IMR-90 (cell line): ENCODE measurements at regions not wholly inside any gene's neighbourhood (a gene's known extent, or its start where the extent isn't known, plus 50 kb on each side); places are given as distances from the start of the nearest gene placed in this dataset.

Source experiments
- BHLHE40 ChIP-seq: fragments of 150-350 bp; IDR thresholded peaks from 2 replicates; pipeline ENCODE4 v1.6.1; 2016; ENCODE audit warnings: mild to moderate bottlenecking, low read depth, low read length
- CEBPB ChIP-seq: IDR thresholded peaks from 2 replicates; pipeline ENCODE4 v1.6.1; 2012; ENCODE audit warnings: low read depth, low read length, improper control_type of control experiment
- FOS ChIP-seq: fragments of 150-350 bp; IDR thresholded peaks from 2 replicates; pipeline ENCODE4 v1.6.1; 2016; ENCODE audit warnings: low read depth, low read length
- MAFK ChIP-seq: IDR thresholded peaks from 2 replicates; pipeline ENCODE4 v1.6.1; 2012; ENCODE audit warnings: low read depth, low read length, improper control_type of control experiment
- MAZ ChIP-seq: IDR thresholded peaks from 2 replicates; pipeline ENCODE4 v1.6.1; 2012; ENCODE audit warnings: low read depth, mild to moderate bottlenecking, low read length, improper control_type of control experiment, moderate library complexity, borderline replicate concordance
- MXI1 ChIP-seq: IDR thresholded peaks from 2 replicates; pipeline ENCODE4 v1.6.1; 2012; ENCODE audit warnings: low read depth, mild to moderate bottlenecking, low read length, moderate library complexity, borderline replicate concordance
- NFE2L2 ChIP-seq: fragments of 150-350 bp; IDR thresholded peaks from 2 replicates; pipeline ENCODE4 v1.6.1; 2016; ENCODE audit warnings: low read depth, mild to moderate bottlenecking, low read length
- POLR2A ChIP-seq: IDR thresholded peaks from 2 replicates; pipeline ENCODE4 v1.6.1; 2012; ENCODE audit warnings: mild to moderate bottlenecking, low read depth, low read length
- RAD21 ChIP-seq: IDR thresholded peaks from 2 replicates; pipeline ENCODE4 v1.6.1; 2012; ENCODE audit warnings: low read length, improper control_type of control experiment
- RCOR1 ChIP-seq: IDR thresholded peaks from 2 replicates; pipeline ENCODE4 v1.6.1; 2012; ENCODE audit warnings: mild to moderate bottlenecking, low read length, improper control_type of control experiment; ENCODE audit not compliant: insufficient replicate concordance
- RFX5 ChIP-seq: IDR thresholded peaks from 2 replicates; pipeline ENCODE4 v1.8.0; 2012; ENCODE audit warnings: low read depth, mild to moderate bottlenecking, low read length, moderate library complexity
- SMC3 ChIP-seq: fragments of 150-350 bp; IDR thresholded peaks from 2 replicates; pipeline ENCODE4 v1.6.1; 2016; ENCODE audit warnings: low read depth, mild to moderate bottlenecking, antibody characterized with exemption, low read length, moderate library complexity
- TF ChIP-seq, protein P1 (sequence below): conservative IDR thresholded peaks from 2 replicates; pipeline ENCODE4 v1.5.1; 2012; ENCODE audit warnings: mild to moderate bottlenecking, low read depth, low read length, improper control_type of control experiment
- TF ChIP-seq, protein P2 (sequence below): fragments of 150-350 bp; IDR thresholded peaks from 2 replicates; pipeline ENCODE4 v1.6.1; 2017; ENCODE audit warnings: mild to moderate bottlenecking, antibody characterized with exemption, low read length, low read depth

DNA sequence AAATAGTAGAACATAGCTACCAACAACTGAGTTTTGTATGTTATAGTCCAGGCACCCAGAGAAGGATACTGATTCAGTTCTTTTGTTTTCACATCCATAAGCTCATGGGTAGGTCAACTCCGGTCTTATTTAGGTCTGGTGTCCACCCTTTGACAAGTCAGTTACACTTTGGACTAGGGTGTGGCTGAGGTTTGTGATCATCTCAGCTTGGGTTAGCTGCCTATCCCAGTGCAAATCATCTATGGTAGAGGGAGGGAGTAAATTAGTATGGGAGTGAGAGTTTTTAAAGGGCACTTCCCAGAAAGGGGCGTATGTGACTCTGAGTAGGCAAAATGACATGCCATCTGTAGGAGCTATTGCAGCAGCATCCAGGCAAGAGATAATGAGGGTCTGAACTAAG is 66.1 kb downstream of the TANC2 start:
- TF ChIP-seq, protein P1, sequence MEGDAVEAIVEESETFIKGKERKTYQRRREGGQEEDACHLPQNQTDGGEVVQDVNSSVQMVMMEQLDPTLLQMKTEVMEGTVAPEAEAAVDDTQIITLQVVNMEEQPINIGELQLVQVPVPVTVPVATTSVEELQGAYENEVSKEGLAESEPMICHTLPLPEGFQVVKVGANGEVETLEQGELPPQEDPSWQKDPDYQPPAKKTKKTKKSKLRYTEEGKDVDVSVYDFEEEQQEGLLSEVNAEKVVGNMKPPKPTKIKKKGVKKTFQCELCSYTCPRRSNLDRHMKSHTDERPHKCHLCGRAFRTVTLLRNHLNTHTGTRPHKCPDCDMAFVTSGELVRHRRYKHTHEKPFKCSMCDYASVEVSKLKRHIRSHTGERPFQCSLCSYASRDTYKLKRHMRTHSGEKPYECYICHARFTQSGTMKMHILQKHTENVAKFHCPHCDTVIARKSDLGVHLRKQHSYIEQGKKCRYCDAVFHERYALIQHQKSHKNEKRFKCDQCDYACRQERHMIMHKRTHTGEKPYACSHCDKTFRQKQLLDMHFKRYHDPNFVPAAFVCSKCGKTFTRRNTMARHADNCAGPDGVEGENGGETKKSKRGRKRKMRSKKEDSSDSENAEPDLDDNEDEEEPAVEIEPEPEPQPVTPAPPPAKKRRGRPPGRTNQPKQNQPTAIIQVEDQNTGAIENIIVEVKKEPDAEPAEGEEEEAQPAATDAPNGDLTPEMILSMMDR, result no peak
- TF ChIP-seq RAD21, result no peak
- no peak for TF ChIP-seq POLR2A
- TF ChIP-seq, protein P2, sequence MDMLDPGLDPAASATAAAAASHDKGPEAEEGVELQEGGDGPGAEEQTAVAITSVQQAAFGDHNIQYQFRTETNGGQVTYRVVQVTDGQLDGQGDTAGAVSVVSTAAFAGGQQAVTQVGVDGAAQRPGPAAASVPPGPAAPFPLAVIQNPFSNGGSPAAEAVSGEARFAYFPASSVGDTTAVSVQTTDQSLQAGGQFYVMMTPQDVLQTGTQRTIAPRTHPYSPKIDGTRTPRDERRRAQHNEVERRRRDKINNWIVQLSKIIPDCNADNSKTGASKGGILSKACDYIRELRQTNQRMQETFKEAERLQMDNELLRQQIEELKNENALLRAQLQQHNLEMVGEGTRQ, result no peak
- TF ChIP-seq SMC3, result no peak
- no peak for TF ChIP-seq MXI1
- TF ChIP-seq MAFK, result no peak
- no peak for TF ChIP-seq NFE2L2
- TF ChIP-seq CEBPB, result no peak
- TF ChIP-seq FOS, result no peak
- no peak for TF ChIP-seq RCOR1
- TF ChIP-seq MAZ, result no peak
- TF ChIP-seq RFX5, result no peak
- no peak for TF ChIP-seq BHLHE40
